Right lobe of liver (tissue), 6 donors: ENCODE measurements at regions not wholly inside any gene's neighbourhood (a gene's known extent, or its start where the extent isn't known, plus 50 kb on each side); places are given as distances from the start of the nearest gene placed in this dataset.
"Not testable (repeated sequence)": the region's sequence is repeated elsewhere in the genome, so short reads cannot be mapped to it uniquely, and the experiment has no call there.

Source experiments
- ATAC-seq, 4 donors: fragments of 200-7000 bp; cut with Tn5 transposase; one replicate each; pipeline ENCODE4 v1.9.1; 2020; ENCODE audit warnings: mild to moderate bottlenecking in 4 of 4, moderate library complexity in 4 of 4
- DNase-seq, 3 donors: peaks; one replicate each; pipeline ENCODE4 v3.0.0-alpha.2; 2020
- H3K27ac ChIP-seq, 3 donors: fragments of 200-600 bp; one replicate each; pipeline ENCODE4 v1.8.0; 2022
- H3K27me3 ChIP-seq, 2 donors: fragments of 200-600 bp; one replicate each; pipeline ENCODE4 v1.8.0; 2022
- H3K36me3 ChIP-seq, 4 donors: fragments of 200-600 bp; sonication (generic) in 1 of 4; one replicate each; pipeline versions ENCODE4 v1.5.1 to v1.8.0; 2017 to 2022; ENCODE audit warnings: control low read depth in 1 of 4
- H3K4me1 ChIP-seq, 4 donors: fragments of 200-600 bp; sonication (generic) in 1 of 4; one replicate each; pipeline versions ENCODE4 v1.5.1 to v1.8.0; 2017 to 2022; ENCODE audit warnings: control low read depth in 1 of 4
- H3K4me3 ChIP-seq, 3 donors: fragments of 200-600 bp; one replicate each; pipeline ENCODE4 v1.8.0; 2022
- H3K9me3 ChIP-seq, 4 donors: fragments of 200-600 bp; sonication (generic) in 1 of 4; one replicate each; pipeline versions ENCODE4 v1.5.1 to v1.8.0; 2017 to 2022; ENCODE audit warnings: control low read depth in 1 of 4
- POLR2A ChIP-seq: fragments of 450-650 bp; IDR thresholded peaks from one replicate; pipeline ENCODE4 v1.6.1; 2017; ENCODE audit warnings: antibody characterized with exemption, mild to moderate bottlenecking
- WGBS: methylation state at CpG from one replicate; pipeline ENCODE4 v1.1.6; 2018; ENCODE audit warnings: low coverage, low lambda C conversion rate; ENCODE audit not compliant: insufficient coverage; ENCODE audit errors: missing lambda C conversion rate; 5-methylcytosine and 5-hydroxymethylcytosine counted together
- intact Hi-C, 2 donors: fragments of 100-400 bp; cut with DNase I; formaldehyde crosslinking; loops; one replicate each; pipeline versions ENCODE4 v1.11.2 to v1.14.1; 2022
- TF ChIP-seq, protein P1 (sequence below), 4 donors: fragments of 200-600 bp in 3 of 4; fragments of 450-650 bp in 1 of 4; IDR thresholded peaks; one replicate each; pipeline versions ENCODE4 v1.5.1 to v1.8.0; 2016 to 2022; ENCODE audit warnings: antibody characterized with exemption in 4 of 4, mild to moderate bottlenecking in 2 of 4
- donor health status: DM: no; HTN: yes; CAD: no.
- donor health status: DM: no; HTN: no; CAD: no.
- donor health status: DM: no; HTN: no; CAD: no.
- donor health status: DM: no; HTN: yes; CAD: no.
- donor health status: DM: no; HTN: yes; CAD: no.

DNA sequence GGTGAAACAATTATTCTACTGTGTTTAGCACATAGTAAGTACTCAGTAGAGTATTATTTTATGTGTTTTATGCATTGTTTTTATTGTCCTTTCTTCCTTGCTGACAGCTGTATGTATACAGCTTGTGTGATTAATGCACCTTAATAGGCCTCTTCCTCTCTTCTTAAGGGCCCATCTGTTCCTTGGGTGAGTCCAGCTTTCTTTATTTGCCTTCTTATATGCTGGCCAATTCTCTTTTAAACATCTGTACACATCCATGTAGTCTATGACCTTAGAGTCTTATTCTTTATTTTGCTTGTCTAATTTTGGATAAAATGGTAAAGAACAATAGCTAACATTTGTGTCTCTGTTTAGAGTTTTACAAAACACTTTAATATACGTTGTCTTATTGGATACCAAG, 333.7 kb upstream of the MEIS1 start:
- no peaks in the 10 kb centered on the region for H3K9me3 ChIP-seq
- H3K36me3 ChIP-seq = no peaks in the 10 kb centered on the region
- H3K27me3 ChIP-seq = no peaks in the 10 kb centered on the region
- H3K4me3 ChIP-seq = no peak overlapping the region
- DNase-seq = no peak
- no peak for TF ChIP-seq POLR2A
- TF ChIP-seq, protein P1, sequence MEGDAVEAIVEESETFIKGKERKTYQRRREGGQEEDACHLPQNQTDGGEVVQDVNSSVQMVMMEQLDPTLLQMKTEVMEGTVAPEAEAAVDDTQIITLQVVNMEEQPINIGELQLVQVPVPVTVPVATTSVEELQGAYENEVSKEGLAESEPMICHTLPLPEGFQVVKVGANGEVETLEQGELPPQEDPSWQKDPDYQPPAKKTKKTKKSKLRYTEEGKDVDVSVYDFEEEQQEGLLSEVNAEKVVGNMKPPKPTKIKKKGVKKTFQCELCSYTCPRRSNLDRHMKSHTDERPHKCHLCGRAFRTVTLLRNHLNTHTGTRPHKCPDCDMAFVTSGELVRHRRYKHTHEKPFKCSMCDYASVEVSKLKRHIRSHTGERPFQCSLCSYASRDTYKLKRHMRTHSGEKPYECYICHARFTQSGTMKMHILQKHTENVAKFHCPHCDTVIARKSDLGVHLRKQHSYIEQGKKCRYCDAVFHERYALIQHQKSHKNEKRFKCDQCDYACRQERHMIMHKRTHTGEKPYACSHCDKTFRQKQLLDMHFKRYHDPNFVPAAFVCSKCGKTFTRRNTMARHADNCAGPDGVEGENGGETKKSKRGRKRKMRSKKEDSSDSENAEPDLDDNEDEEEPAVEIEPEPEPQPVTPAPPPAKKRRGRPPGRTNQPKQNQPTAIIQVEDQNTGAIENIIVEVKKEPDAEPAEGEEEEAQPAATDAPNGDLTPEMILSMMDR (IDR thresholded peaks at IDR 0.05) = no peak
- intact Hi-C loops = no loop called here
- no peak for ATAC-seq
- H3K4me1 ChIP-seq = no peaks in the 10 kb centered on the region
- 53% methylated on average over 1 of the region's 1 CpG for WGBS
- no peak overlapping the region for H3K27ac ChIP-seq

DNA sequence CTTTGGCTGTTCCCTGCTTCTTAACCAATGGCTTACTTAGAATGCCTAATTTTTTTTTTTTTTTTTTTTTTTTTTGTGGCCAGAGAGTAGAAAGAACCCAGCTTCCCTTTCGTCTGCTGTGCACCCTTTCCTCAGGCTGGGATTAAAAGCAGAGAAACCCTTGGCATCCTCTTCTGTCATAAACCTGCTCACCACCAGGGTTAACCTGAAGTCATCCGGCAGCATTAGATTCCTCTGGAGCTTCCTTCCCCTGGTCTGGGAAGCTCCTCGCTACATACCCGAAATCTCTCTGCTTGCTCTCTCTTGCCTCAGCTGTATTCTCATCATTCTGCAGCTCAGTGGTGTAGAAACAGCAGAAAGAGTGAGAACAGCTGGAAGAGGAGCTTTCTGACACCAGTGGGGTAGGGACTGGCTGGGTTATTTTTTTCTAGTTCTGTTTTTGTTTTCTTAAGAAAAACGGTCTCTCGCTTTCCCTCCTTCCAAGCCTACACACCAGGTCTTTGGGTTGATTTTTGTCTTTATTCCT, 339.0 kb upstream of the MEIS1 start:
- Histone ChIP-seq H3K4me1 (no peaks in the 10 kb centered on the region), H3K27me3 (no peaks in the 10 kb centered on the region), H3K36me3 (no peaks in the 10 kb centered on the region), H3K4me3 (no peak overlapping the region), H3K9me3 (no peaks in the 10 kb centered on the region), H3K27ac (no peak overlapping the region)
- TF ChIP-seq, protein P1 (IDR thresholded peaks at IDR 0.05) = no peak
- TF ChIP-seq POLR2A = no peak
- ATAC-seq (no peak), DNase-seq (no peak)
- intact Hi-C loops = no loop called here
- WGBS = 53% methylated on average over 5 of the region's 6 CpGs

DNA sequence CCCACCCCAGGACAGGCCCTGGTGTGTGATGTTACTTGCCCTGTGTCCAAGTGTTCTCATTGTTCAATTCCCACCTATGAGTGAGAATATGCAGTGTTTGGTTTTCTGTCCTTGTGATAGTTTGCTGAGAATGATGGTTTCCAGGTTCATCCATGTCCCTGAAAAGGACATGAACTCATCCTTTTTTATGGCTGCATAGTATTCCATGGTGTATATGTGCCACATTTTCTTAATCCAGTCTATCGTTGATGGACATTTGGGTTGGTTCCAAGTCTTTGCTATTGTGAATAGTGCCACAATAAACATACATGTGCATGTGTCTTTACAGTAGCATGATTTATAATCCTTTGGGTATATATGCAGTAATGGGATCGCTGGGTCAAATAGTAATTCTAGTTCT, 340.2 kb upstream of the MEIS1 start:
- H3K36me3 ChIP-seq, H3K4me1 ChIP-seq, H3K27ac ChIP-seq, ATAC-seq, intact Hi-C loops, H3K4me3 ChIP-seq, H3K27me3 ChIP-seq, DNase-seq, H3K9me3 ChIP-seq: not testable (repeated sequence)
- WGBS = 73% methylated on average over 2 of the region's 2 CpGs

DNA sequence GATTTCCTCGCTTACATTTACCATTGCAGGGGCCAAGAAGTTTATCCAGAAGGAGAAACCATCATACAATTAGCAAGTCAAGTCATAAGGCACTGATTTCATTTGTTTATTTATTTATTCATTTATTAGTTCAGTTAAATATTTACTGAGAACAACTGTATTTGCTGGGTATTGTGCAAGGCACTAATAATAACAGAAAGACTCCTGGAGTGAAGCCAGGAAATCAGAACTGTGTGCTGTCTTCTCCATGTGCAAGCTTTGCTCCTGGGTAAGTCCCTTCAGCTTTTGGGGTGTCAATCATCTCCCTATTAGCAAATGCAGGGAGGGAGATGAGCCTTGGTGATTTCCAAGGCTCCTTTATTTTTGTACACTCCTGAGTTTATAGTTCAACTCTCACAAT, 341.6 kb upstream of the MEIS1 start:
- Histone ChIP-seq H3K4me3 (no peak overlapping the region), H3K27ac (no peak overlapping the region), H3K27me3 (no peaks in the 10 kb centered on the region), H3K36me3 (no peaks in the 10 kb centered on the region), H3K9me3 (no peaks in the 10 kb centered on the region), H3K4me1 (no peaks in the 10 kb centered on the region)
- DNase-seq = no peak
- ATAC-seq = no peak
- intact Hi-C loops = no loop called here
- WGBS = 89% methylated on average over 1 of the region's 1 CpG
- no peak for TF ChIP-seq POLR2A
- TF ChIP-seq, protein P1 (IDR thresholded peaks at IDR 0.05) = no peak

DNA sequence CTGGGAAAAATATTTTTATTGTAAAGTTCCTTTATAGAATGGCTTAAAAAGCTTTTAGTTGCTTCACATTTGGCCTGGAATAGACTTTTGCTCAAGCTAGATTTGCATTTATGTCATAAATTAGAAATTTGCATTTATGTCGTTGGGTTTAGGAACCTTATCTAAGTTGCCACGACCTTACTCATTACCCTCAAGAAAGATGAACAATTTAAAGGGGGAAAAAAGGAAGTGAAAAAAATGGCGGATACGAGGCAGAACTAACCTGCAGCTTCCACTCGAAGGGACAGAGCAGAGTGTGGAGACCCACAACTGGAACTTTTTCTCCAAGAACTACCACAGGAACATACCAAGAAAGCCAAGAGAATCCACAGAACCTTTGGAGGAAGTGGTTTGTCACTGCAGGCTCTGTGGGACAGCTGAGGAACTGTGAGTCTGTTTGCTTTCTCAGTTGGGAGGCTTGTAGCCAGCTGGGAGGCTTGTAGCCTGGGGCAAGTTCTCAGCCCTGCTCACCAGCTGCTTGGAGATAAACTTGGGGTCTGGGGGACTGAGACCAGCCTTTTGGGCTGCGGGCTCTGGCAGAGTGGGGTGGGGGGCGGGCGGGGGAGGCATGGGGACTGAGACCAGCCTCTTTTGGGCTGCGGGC, 349.9 kb upstream of the MEIS1 start:
- Histone ChIP-seq H3K36me3 (no peaks in the 10 kb centered on the region), H3K27me3 (no peaks in the 10 kb centered on the region), H3K27ac (no peak overlapping the region), H3K9me3 (no peaks in the 10 kb centered on the region), H3K4me1 (no peaks in the 10 kb centered on the region), H3K4me3 (no peak overlapping the region)
- no peak for TF ChIP-seq POLR2A
- TF ChIP-seq, protein P1 (IDR thresholded peaks at IDR 0.05) = no peak
- no peak for ATAC-seq
- intact Hi-C loops = no loop called here
- 47% methylated on average over 5 of the region's 9 CpGs for WGBS
- DNase-seq = no peak
